HUDEP-2 (cell line): ENCODE measurements at regions not wholly inside any gene's neighbourhood (a gene's known extent, or its start where the extent isn't known, plus 50 kb on each side); places are given as distances from the start of the nearest gene placed in this dataset.
A peak's percentile ranks its signal among the peaks of the same experiment; 100 is the strongest.

Source experiments
- DNase-seq, 76 experiments: peaks; one replicate each; lab custom pipeline; 2025; ENCODE audit not compliant: unreplicated experiment in 76 of 76; lab: John Stamatoyannopoulos, UW

- DNase-seq: no peak
These were observed 524.8 kb downstream of the PRR16 start for GRCh38 chr5:120988941-120989340.

DNA sequence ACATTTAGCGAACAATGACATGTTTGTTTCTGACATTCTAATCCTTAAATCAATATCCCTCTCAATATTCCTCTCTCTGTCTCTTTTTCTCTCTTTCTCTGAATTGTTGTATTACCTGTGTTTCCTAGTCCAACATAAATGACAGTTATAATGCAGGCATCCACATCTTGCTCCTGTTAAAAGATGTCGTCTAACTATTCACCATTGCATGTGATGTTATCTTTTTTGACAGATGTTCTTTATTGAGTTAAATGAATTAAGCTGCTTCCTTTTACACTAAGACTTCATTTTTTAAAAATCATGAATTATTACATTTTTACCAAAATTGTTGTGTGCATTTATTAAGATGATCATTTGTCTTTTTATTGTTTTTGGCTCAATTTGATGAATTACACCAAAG, 527.5 kb downstream of the PRR16 start:
- no peak for DNase-seq

GRCh38 chr5:120994112-120994511, 530.0 kb downstream of the PRR16 start:
- DNase-seq: no peak

- DNase-seq: no peak
These were observed 535.5 kb downstream of the PRR16 start for GRCh38 chr5:120999550-120999949.

DNA sequence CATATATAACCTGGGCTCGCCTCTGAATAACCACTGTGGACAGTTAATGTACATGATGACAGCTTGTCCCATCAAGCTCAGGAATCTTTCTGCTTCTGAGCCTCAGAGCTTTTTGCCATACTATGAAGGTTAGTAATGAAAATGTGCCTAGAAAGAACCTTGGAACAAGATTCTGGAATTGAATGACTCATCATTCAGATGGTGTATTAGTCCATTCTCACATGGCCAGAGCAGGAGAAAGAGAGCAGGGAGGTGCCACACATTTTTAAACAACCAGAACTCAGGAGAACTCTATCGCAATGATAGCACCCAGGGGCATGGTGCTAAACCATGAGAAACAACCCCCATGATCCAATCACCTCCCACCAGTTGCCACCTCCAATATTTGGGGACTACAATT, 542.1 kb downstream of the PRR16 start:
- DNase-seq: no peak

- no peak for DNase-seq
These were observed 543.9 kb downstream of the PRR16 start for GRCh38 chr5:121008041-121008440.

DNA sequence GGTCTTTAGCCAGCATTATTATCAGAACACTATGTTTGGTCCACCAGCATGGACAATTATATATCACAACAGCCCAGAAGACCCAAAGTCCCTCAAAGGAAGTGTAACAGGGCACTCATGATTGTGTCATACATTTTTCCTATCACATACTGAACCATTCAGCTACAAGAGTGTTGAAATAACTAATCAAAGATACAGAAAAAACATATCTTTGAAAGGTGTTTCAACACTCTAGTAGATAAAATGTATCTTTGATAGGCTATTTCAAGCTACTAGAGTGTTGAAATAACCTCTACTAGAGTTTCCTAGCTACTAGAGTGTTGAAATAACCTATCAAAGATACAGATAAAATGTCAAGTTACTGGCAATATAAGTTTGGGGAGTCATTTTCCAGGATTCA, 545.0 kb downstream of the PRR16 start:
- no peak for DNase-seq

DNA sequence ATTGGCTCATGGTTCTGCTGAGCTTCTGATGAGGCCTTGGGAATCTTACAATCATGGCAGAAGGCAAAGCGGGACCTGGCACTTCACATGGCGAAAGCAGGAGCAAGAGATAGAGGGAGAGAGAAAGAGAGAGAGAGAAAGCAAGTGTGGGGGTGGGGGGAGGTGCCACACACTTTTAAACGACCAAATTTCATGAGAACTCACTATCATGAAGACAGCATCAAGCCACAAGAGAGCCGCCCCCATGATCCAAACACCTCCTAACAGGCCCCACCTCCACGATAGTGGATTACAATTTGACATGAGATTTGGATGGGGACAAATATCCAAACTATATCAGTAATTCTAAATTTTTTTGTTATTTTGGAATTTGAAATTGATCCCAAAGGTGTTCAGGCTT, 553.9 kb downstream of the PRR16 start:
- DNase-seq: peak in 2 of 76 experiments; percentile 5 to 16

DNA sequence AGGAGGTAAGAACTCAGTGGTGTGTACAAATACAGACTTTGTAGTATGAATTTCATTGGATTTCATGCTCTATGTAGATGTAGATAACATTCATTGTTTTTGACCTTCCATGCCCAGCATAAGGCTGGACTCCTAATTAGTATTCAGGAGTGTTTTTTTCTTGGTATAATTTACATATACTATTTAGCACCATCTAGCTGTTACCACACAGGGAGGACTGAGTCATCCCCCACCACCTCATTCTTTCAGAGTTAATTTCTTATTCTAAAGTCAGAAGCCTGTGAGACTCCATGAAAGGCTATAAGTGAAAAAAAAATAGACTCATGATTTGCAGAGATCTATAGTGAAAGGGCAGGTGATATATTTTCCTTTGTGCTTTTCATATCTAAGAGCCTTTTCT, 555.0 kb downstream of the PRR16 start:
- DNase-seq: no peak

- DNase-seq: peak in 29 of 76 experiments; percentile 0 to 64 (median 17)
These were observed 555.6 kb downstream of the PRR16 start for GRCh38 chr5:121019734-121020133.

- no peak for DNase-seq
These were observed 557.6 kb downstream of the PRR16 start for GRCh38 chr5:121021681-121022080.

- DNase-seq: peak in 1 of 76 experiments; percentile 1
These were observed 560.6 kb downstream of the PRR16 start for GRCh38 chr5:121024416-121025311.

- no peak for DNase-seq
These were observed 561.6 kb downstream of the PRR16 start for GRCh38 chr5:121025671-121026070.

DNA sequence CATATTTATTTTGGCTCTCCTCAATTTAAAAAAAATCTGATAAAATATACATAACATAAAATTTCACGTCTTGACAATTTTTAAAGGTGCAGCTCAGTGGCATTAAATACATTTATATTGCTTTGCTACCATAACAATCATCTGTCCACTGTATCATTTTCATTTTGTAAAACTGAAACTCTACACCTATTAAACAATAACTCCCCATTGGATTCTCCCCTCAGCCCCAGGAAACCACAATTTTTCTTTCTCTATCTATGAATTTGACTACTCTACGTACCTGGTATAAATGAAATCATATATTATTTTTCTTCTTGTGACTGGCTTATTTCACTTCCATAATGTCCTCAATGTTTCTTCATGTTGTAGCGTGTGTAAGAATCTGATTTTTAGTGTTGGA, 563.5 kb downstream of the PRR16 start:
- DNase-seq: no peak

DNA sequence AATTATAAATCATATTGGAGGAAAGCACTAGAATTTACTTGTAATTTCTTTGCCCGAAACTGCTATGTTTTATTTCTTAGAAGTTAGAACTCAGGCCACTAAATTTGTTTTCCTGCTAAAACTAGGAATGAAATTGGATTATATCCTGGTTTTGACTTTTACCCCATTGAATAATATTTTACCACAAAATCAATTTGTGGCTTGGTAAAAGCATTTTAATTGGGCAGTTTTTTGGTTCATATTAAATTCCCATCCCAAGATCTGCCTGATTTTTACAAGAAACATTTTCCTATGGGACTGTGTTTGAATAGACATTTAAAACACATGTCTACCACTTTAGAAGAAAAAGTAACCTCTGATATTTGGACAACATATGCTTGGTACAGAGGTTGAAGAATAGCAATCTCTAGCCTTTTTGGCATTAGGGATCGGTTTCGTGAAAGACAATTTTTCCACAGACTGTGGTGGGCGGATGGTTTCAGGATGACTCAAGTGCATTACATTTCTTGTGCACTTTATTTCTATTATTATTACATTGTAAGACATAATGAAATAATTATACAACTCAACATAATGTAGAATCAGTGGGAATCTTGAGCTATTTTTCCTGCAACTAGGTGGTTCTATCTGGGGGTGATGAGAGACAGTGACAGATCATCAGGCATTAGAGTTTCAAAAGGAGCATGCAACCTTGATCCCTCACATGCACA, 565.6 kb downstream of the PRR16 start:
- DNase-seq: no peak

DNA sequence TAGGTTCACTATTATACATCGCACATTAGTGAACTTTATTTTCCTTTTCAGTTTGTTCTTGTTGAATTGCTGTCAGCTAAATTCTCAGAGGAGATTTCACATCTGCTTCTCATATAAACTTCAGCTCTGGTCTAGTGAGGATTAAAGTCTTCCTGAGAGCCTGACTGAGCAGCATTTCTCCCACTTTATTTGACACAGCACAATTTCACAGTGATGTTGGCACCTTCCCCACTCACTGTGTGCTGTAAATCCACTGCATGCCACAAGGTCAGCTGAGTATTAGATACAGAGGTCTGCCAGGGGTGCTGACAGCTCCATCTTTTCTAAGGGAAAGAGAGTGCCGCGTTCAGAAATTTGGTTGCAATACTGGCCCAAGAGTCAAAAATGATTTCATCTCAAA, 567.4 kb downstream of the PRR16 start:
- no peak for DNase-seq

- no peak for DNase-seq
These were observed 569.2 kb downstream of the PRR16 start for GRCh38 chr5:121033334-121033733.

- peak in 13 of 76 experiments; percentile 3 to 38 (median 18) for DNase-seq
These were observed 574.3 kb downstream of the PRR16 start for GRCh38 chr5:121038438-121038837.

- DNase-seq: no peak
These were observed 585.9 kb downstream of the PRR16 start for GRCh38 chr5:121049971-121050370.

DNA sequence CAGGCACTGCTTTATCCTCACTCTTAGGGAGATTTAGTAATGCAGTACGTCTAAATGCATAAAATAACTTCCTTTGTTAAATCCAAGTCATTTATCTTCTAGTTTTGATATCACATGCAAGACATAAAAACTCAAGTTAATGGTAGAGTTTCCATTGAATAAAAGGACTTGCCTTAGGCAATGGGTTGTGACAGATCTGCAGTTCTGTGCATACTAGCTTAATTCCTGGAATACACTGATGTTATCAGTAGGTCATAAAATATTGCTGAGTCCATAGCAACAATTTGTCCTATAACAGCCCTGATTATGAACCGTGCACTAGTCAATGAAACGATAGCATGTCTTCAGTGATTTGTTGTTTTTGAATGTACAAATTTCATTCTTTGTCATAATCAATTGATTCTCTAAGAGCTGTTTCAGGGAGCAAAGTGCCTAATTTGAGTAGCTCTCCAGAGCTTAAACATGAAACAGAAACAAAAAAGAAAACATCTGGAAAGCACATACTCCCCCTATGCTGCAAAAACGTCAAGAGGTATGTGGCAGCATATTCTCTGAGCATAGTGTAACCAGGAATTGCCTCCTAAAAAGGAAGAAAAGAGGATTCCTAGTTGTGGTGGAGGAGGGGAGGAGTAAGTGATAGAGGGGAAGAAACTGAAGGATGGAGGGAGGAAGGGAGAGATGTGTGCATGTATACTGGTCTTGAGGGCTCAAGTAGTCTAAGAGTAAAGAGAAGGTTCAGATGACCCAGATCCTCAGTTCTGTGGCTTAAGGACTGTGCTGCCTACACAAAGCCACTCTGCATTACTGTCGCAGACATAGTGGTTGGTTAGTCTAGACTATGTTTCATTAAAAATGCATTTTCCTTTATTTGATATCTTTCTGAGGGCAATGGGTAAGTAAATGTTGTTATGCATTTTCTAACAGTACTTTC, 589.2 kb downstream of the PRR16 start:
- peak in 7 of 76 experiments; percentile 2 to 42 (median 9) for DNase-seq

GRCh38 chr5:121055586-121055985, 591.5 kb downstream of the PRR16 start:
- DNase-seq: no peak
